BLaER1 (cell line): ENCODE measurements at regions not wholly inside any gene's neighbourhood (a gene's known extent, or its start where the extent isn't known, plus 50 kb on each side); places are given as distances from the start of the nearest gene placed in this dataset.

Experiments
- H3K27ac ChIP-seq: shearing (Covaris generic); formaldehyde crosslinking; 2 replicates; pipeline ENCODE4 v1.8.1; 2022
- H3K27me3 ChIP-seq: shearing (Covaris generic); formaldehyde crosslinking; 2 replicates; pipeline ENCODE4 v1.8.1; 2022
- H3K36me3 ChIP-seq: shearing (Covaris generic); formaldehyde crosslinking; 2 replicates; pipeline ENCODE4 v1.8.1; 2022
- H3K4me1 ChIP-seq: shearing (Covaris generic); formaldehyde crosslinking; 2 replicates; pipeline ENCODE4 v1.8.1; 2022
- H3K4me2 ChIP-seq: shearing (Covaris generic); formaldehyde crosslinking; 2 replicates; pipeline ENCODE4 v1.8.1; 2022
- H3K4me3 ChIP-seq: shearing (Covaris generic); formaldehyde crosslinking; 2 replicates; pipeline ENCODE4 v1.8.1; 2022
- H3K9ac ChIP-seq: shearing (Covaris generic); formaldehyde crosslinking; 2 replicates; pipeline ENCODE4 v1.8.1; 2022
- H3K9me3 ChIP-seq: shearing (Covaris generic); formaldehyde crosslinking; 2 replicates; pipeline ENCODE4 v1.8.1; 2022
- H4K20me1 ChIP-seq: shearing (Covaris generic); formaldehyde crosslinking; 2 replicates; pipeline ENCODE4 v1.8.1; 2022
- Cebpa-rat ChIP-seq: shearing (Covaris generic); IDR thresholded peaks from 2 replicates; pipeline ENCODE4 v1.8.1; 2022

DNA sequence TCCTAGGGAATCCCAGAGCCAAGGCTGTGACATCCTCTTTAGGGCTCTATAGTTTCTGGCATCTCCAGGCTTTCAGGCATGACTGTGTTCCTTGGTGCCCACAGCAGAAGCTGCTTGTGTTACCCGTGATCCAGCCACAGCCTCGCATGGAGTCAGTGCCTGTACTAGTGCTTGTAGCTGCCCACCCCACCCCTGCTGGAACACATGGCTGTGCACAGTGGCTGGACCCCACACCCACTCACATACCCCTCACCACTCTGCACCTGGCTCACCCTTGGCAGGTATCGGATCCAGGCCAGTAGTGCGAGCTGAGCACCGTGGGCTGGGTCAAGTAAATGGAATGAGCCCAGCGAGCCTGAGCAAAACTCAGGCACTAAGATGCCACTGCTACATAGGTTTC lies 934.7 kb upstream of the PRMT6 start:
- Histone ChIP-seq H3K4me3 (no peak overlapping the region), H3K9me3 (peaks cover 39% of the 10 kb centered on the region), H3K27ac (no peak overlapping the region), H3K4me2 (no peak overlapping the region), H3K4me1 (no peaks in the 10 kb centered on the region), H3K9ac (no peak overlapping the region), H3K36me3 (no peaks in the 10 kb centered on the region), H4K20me1 (no peaks in the 10 kb centered on the region), H3K27me3 (no peaks in the 10 kb centered on the region)
- TF ChIP-seq Cebpa-rat = no peak

- H3K9me3 ChIP-seq = no peaks in the 10 kb centered on the region
- H3K4me3 ChIP-seq = no peak overlapping the region
- H3K9ac ChIP-seq = no peak overlapping the region
- no peaks in the 10 kb centered on the region for H3K36me3 ChIP-seq
- no peaks in the 10 kb centered on the region for H3K4me1 ChIP-seq
- H4K20me1 ChIP-seq = no peaks in the 10 kb centered on the region
- H3K27ac ChIP-seq = no peak overlapping the region
- no peak for TF ChIP-seq Cebpa-rat
- H3K4me2 ChIP-seq = no peak overlapping the region
- H3K27me3 ChIP-seq = no peaks in the 10 kb centered on the region
Measured at GRCh38 chr1:106134561-106134960, 921.9 kb upstream of the PRMT6 start.

DNA sequence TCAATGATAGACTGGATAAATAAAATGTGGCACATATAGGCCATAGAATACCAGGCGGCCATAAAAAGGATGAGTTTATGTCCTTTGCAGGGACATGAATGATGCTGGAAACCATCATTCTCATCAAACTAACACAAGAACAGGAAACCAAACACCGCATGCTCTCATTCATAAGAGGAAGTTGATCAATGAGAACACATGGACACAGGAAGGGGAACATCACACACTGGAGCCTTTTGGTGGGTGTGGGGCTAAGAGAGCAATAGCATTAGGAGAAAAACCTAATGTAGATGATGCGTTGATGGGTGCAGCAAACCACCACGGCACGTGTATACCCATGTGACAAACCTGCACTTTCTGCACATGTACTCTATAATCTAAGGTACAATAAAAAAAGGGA lies 883.4 kb upstream of the PRMT6 start:
- Histone ChIP-seq H3K4me1 (0 out of 2 replicates have a peak, but pooled peaks cover 4% of the 10 kb centered on the region), H3K4me2 (no peak overlapping the region), H3K9ac (no peak overlapping the region), H4K20me1 (no peaks in the 10 kb centered on the region), H3K27me3 (no peaks in the 10 kb centered on the region), H3K36me3 (no peaks in the 10 kb centered on the region), H3K27ac (no peak overlapping the region), H3K9me3 (no peaks in the 10 kb centered on the region), H3K4me3 (no peak overlapping the region)
- no peak for TF ChIP-seq Cebpa-rat

DNA sequence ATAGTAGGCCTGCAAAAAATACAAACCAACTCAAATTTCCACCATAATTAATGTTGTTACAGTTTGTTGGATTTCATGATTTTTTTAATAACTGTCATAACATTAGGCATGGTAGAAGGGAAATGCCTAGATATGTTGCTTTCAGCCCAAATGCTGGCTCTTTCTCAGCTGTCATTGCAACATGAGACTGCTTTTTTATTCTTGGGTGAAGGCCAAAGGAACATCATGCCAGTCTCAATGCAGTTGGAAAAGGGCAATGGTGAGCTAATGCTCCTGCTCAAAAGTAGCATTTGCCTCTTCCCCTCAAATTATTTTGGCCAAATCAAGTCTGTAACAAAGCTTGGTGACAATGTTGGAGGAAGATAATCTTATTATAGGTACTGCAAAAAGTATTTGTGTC lies 877.7 kb upstream of the PRMT6 start:
- H3K4me3 ChIP-seq = no peak overlapping the region
- H3K36me3 ChIP-seq = no peaks in the 10 kb centered on the region
- H3K4me1 ChIP-seq = no peaks in the 10 kb centered on the region
- H3K27ac ChIP-seq = no peak overlapping the region
- H4K20me1 ChIP-seq = no peaks in the 10 kb centered on the region
- H3K27me3 ChIP-seq = no peaks in the 10 kb centered on the region
- H3K9ac ChIP-seq = no peak overlapping the region
- no peak for TF ChIP-seq Cebpa-rat
- peaks cover 8% of the 10 kb centered on the region for H3K9me3 ChIP-seq
- H3K4me2 ChIP-seq = no peak overlapping the region

GRCh38 chr1:106181866-106182265 lies 874.6 kb upstream of the PRMT6 start:
- no peaks in the 10 kb centered on the region for H4K20me1 ChIP-seq
- peaks cover 8% of the 10 kb centered on the region for H3K9me3 ChIP-seq
- H3K4me2 ChIP-seq = no peak overlapping the region
- no peak overlapping the region for H3K9ac ChIP-seq
- no peaks in the 10 kb centered on the region for H3K36me3 ChIP-seq
- no peaks in the 10 kb centered on the region for H3K4me1 ChIP-seq
- no peak overlapping the region for H3K4me3 ChIP-seq
- no peak overlapping the region for H3K27ac ChIP-seq
- H3K27me3 ChIP-seq = no peaks in the 10 kb centered on the region
- TF ChIP-seq Cebpa-rat = no peak

DNA sequence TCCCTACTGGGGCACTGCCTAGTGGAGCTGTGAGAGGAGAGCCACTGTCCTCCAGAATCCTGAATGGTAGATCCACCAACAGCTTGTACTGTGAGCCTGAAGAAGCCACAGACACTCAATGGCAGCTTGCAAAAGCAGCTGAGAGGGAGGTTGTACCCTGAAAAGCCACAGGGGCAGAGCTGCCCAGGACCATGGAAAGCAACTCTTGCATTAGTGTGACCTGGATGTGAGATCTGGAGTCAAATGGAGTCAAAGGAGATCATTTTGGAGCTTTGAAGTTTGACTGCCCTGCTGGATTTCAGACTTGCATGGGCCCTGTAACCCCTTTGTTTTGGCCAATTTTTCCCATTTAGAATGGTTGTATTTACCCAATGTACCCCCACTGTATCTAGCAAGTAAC lies 871.4 kb upstream of the PRMT6 start:
- Histone ChIP-seq H3K36me3 (no peaks in the 10 kb centered on the region), H3K27ac (no peak overlapping the region), H3K4me2 (no peak overlapping the region), H3K27me3 (no peaks in the 10 kb centered on the region), H3K4me1 (no peaks in the 10 kb centered on the region), H3K9ac (no peak overlapping the region), H3K4me3 (no peak overlapping the region), H4K20me1 (no peaks in the 10 kb centered on the region), H3K9me3 (peaks cover 8% of the 10 kb centered on the region)
- TF ChIP-seq Cebpa-rat = no peak

DNA sequence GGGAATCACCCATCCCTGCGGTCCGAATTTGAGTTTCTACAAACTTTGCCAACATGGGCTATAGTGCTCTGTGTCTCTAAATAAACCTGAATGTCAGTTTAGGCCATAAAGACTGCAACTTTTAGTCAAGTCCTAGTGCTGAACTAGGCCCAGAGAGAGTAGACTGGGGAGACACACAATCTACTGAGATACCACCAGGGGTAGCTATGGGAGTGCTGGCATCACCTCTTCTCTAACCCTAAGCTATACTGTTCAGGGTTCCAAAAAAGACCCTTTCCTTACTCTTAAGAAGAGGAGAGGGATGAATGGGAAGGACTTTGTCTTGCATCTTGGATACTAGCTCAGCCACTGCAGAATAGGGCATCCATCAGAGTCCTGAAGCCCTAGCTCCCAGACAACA lies 866.7 kb upstream of the PRMT6 start:
- Histone ChIP-seq H3K27me3 (no peaks in the 10 kb centered on the region), H3K27ac (no peak overlapping the region), H3K4me1 (no peaks in the 10 kb centered on the region), H4K20me1 (no peaks in the 10 kb centered on the region), H3K36me3 (no peaks in the 10 kb centered on the region), H3K9me3 (peaks cover 11% of the 10 kb centered on the region; the same call in 1 of the 2 replicates), H3K4me3 (no peak overlapping the region), H3K9ac (no peak overlapping the region), H3K4me2 (no peak overlapping the region)
- TF ChIP-seq Cebpa-rat = no peak

- Histone ChIP-seq H4K20me1 (no peaks in the 10 kb centered on the region), H3K27me3 (no peaks in the 10 kb centered on the region), H3K9ac (no peak overlapping the region), H3K4me1 (no peaks in the 10 kb centered on the region), H3K4me3 (no peak overlapping the region), H3K9me3 (peaks cover 12% of the 10 kb centered on the region; the same call in 1 of the 2 replicates), H3K36me3 (no peaks in the 10 kb centered on the region), H3K27ac (no peak overlapping the region), H3K4me2 (no peak overlapping the region)
- TF ChIP-seq Cebpa-rat = no peak
Measured at GRCh38 chr1:106194206-106194605, 862.3 kb upstream of the PRMT6 start.

DNA sequence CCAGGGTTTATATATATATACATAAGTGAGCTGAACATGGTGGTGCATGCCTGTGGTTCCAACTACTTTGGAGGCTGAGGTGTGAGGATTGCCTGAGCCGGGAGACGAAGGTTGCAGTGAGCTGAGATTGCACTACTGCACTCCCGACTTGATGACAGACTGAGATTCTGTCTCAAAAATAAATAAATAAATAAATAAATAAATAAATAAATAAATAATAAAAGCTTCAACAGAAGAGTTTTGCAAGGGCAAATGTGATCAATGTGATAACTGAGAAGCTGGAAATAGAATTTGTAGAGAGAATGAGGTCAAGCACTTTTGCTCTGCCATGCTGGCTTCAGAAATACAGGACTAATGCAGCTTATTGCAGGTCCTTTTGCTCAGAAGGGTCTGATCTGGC lies 855.8 kb upstream of the PRMT6 start:
- no peaks in the 10 kb centered on the region for H3K27me3 ChIP-seq
- no peak overlapping the region for H3K9ac ChIP-seq
- no peak overlapping the region for H3K4me3 ChIP-seq
- H3K4me2 ChIP-seq = no peak overlapping the region
- TF ChIP-seq Cebpa-rat = no peak
- H3K36me3 ChIP-seq = no peaks in the 10 kb centered on the region
- no peaks in the 10 kb centered on the region for H4K20me1 ChIP-seq
- no peaks in the 10 kb centered on the region for H3K9me3 ChIP-seq
- no peak overlapping the region for H3K27ac ChIP-seq
- H3K4me1 ChIP-seq = no peaks in the 10 kb centered on the region

GRCh38 chr1:106207185-106207584 lies 849.3 kb upstream of the PRMT6 start:
- Histone ChIP-seq H3K4me1 (no peaks in the 10 kb centered on the region), H3K9ac (no peak overlapping the region), H3K27ac (no peak overlapping the region), H3K4me3 (no peak overlapping the region), H3K36me3 (no peaks in the 10 kb centered on the region), H3K27me3 (no peaks in the 10 kb centered on the region), H3K4me2 (no peak overlapping the region), H4K20me1 (no peaks in the 10 kb centered on the region), H3K9me3 (no peaks in the 10 kb centered on the region)
- TF ChIP-seq Cebpa-rat = no peak

- Histone ChIP-seq H3K36me3 (no peaks in the 10 kb centered on the region), H3K4me3 (no peak overlapping the region), H3K27ac (no peak overlapping the region), H3K9ac (no peak overlapping the region), H3K9me3 (no peaks in the 10 kb centered on the region), H3K27me3 (no peaks in the 10 kb centered on the region), H3K4me2 (no peak overlapping the region), H4K20me1 (no peaks in the 10 kb centered on the region), H3K4me1 (no peaks in the 10 kb centered on the region)
- no peak for TF ChIP-seq Cebpa-rat
Measured at GRCh38 chr1:106217765-106218164, 838.7 kb upstream of the PRMT6 start.
